Esophagus muscularis mucosa (tissue), 3 donors: ENCODE measurements at regions not wholly inside any gene's neighbourhood (a gene's known extent, or its start where the extent isn't known, plus 50 kb on each side); places are given as distances from the start of the nearest gene placed in this dataset.

Experiments
- EP300 ChIP-seq: sonication (generic); formaldehyde crosslinking; IDR thresholded peaks from one replicate; pipeline ENCODE4 v1.6.1; 2017; ENCODE audit warnings: antibody characterized with exemption
- TF ChIP-seq, protein P1 (sequence below), 3 experiments: fragments of 200-600 bp in 2 of 3; fragments of 450-650 bp in 1 of 3; sonication (generic) in 2 of 3; IDR thresholded peaks; one replicate each; pipeline ENCODE4 v1.5.1; 2017 to 2019; ENCODE audit warnings: antibody characterized with exemption in 3 of 3, mild to moderate bottlenecking in 2 of 3, moderate library complexity in 1 of 3

DNA sequence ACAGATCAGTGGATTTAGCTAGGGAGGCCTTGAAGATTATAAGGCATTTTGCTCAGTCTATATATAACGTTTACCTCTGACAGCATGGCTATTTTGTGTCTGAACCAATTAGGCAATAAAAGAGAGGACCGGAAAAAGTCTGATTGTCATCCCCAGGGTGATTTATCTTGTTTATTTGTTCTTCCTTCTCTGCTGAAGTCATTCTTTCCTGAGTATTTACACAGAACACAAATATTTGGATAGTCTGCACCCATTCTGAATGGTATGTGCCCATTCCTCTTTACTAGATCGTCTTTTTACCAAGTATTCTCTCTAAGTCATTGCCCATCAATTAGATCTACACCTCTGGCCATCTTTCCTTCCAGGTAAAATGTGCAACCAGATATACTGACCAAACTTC, 1602.9 kb downstream of the KCNT2 start:
- TF ChIP-seq, protein P1, sequence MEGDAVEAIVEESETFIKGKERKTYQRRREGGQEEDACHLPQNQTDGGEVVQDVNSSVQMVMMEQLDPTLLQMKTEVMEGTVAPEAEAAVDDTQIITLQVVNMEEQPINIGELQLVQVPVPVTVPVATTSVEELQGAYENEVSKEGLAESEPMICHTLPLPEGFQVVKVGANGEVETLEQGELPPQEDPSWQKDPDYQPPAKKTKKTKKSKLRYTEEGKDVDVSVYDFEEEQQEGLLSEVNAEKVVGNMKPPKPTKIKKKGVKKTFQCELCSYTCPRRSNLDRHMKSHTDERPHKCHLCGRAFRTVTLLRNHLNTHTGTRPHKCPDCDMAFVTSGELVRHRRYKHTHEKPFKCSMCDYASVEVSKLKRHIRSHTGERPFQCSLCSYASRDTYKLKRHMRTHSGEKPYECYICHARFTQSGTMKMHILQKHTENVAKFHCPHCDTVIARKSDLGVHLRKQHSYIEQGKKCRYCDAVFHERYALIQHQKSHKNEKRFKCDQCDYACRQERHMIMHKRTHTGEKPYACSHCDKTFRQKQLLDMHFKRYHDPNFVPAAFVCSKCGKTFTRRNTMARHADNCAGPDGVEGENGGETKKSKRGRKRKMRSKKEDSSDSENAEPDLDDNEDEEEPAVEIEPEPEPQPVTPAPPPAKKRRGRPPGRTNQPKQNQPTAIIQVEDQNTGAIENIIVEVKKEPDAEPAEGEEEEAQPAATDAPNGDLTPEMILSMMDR (IDR thresholded peaks at IDR 0.05) = no peak
- no peak for TF ChIP-seq EP300
